ENCODE measurements at regions not wholly inside any gene's neighbourhood (a gene's known extent, or its start where the extent isn't known, plus 50 kb on each side); places are given as distances from the start of the nearest gene placed in this dataset.

DNA sequence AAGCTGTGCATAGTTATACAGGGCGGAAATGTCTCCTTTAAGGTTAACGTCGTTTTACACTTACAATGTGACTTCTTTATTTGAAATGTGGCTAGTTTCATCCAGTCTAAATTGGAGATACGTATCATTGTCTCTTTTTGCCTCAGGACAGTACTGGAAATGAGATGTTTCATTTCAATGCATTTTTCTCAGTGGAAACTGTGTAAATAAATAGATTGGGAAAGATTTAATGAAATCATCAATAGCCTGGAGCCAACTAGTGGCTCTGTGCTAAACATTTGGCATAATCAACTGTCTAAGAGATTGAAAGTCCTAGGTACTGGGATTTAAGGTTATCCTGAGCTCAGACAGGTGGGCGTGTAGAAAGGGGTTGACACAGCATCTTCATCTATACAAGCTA lies 691.5 kb upstream of the CCDC54 start:
- H3K27me3 ChIP-seq: no peaks in the 10 kb centered on the region
- no peaks in the 10 kb centered on the region for H3K36me3 ChIP-seq
- H3K4me1 ChIP-seq: no peaks in the 10 kb centered on the region
- intact Hi-C loops (cut with DNase I): no loop called here
- no peak overlapping the region for H3K4me3 ChIP-seq
- no peak for DNase-seq (ENCODE audit: extremely low spot score)
- TF ChIP-seq POLR2A (IDR thresholded peaks at IDR 0.05; ENCODE audit: low read depth) (no peak), EP300 (IDR thresholded peaks at IDR 0.05) (no peak), POLR2AphosphoS5 (IDR thresholded peaks at IDR 0.05) (no peak)
- TF ChIP-seq, protein P1, sequence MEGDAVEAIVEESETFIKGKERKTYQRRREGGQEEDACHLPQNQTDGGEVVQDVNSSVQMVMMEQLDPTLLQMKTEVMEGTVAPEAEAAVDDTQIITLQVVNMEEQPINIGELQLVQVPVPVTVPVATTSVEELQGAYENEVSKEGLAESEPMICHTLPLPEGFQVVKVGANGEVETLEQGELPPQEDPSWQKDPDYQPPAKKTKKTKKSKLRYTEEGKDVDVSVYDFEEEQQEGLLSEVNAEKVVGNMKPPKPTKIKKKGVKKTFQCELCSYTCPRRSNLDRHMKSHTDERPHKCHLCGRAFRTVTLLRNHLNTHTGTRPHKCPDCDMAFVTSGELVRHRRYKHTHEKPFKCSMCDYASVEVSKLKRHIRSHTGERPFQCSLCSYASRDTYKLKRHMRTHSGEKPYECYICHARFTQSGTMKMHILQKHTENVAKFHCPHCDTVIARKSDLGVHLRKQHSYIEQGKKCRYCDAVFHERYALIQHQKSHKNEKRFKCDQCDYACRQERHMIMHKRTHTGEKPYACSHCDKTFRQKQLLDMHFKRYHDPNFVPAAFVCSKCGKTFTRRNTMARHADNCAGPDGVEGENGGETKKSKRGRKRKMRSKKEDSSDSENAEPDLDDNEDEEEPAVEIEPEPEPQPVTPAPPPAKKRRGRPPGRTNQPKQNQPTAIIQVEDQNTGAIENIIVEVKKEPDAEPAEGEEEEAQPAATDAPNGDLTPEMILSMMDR (IDR thresholded peaks at IDR 0.05): no peak
- H3K27ac ChIP-seq (replicated peaks in 1 of 4): no peak overlapping the region
- 92% methylated on average over 5 of the region's 5 CpGs for WGBS
- no peaks in the 10 kb centered on the region for H3K9me3 ChIP-seq

DNA sequence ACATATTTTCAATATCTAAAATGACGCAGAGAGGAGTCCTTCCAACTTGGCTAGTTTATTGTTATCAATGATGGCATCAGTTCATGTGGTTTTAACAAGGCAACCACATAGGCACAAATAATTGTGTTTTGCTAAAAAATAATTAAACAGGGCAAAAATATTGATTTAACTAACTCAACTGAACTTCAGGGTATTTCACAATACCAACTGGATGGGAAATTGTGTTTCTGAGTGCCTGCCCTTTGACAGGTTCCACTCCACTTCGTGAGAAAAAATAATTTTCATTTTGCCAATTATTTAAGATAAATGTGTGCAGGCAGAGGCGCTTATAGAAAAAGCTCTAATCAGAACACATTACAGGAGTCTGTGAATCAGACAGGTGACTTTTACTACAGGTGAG lies 689.3 kb upstream of the CCDC54 start:
- no peaks in the 10 kb centered on the region for H3K36me3 ChIP-seq
- H3K27ac ChIP-seq (replicated peaks in 1 of 4): no peak overlapping the region
- WGBS: 94% methylated on average over 3 of the region's 3 CpGs
- H3K27me3 ChIP-seq: no peaks in the 10 kb centered on the region
- DNase-seq (ENCODE audit: extremely low spot score): no peak
- intact Hi-C loops (cut with DNase I): no loop called here
- H3K4me1 ChIP-seq: no peaks in the 10 kb centered on the region
- H3K9me3 ChIP-seq: no peaks in the 10 kb centered on the region
- H3K4me3 ChIP-seq: no peak overlapping the region
- no peak for TF ChIP-seq EP300 (IDR thresholded peaks at IDR 0.05)
- TF ChIP-seq, protein P1 (IDR thresholded peaks at IDR 0.05): no peak
- TF ChIP-seq POLR2A (IDR thresholded peaks at IDR 0.05; ENCODE audit: low read depth): no peak
- TF ChIP-seq POLR2AphosphoS5 (IDR thresholded peaks at IDR 0.05): no peak

DNA sequence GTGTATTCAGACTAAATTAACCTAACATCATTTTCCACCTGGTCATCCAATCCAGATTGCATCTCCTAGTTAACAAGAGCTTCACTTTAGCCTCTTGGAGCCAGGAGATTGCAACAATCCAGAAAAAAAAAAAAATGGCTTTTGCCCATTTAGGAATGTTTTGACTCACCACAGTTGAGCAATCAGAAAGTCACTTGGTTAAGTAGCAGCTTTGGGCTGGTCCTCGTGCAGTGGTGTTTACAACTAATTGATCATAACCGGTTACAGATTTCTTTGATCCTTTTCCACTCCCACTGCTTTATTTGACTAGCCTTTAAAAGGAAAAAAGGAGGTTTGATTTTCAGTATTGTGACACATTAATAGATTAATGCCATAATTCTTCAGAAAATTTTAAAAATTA lies 688.8 kb upstream of the CCDC54 start:
- Histone ChIP-seq H3K27ac (replicated peaks in 1 of 4) (no peak overlapping the region), H3K36me3 (no peaks in the 10 kb centered on the region), H3K9me3 (no peaks in the 10 kb centered on the region), H3K4me3 (no peak overlapping the region), H3K4me1 (no peaks in the 10 kb centered on the region), H3K27me3 (no peaks in the 10 kb centered on the region)
- no peak for DNase-seq (ENCODE audit: extremely low spot score)
- intact Hi-C loops (cut with DNase I): no loop called here
- WGBS: 65% methylated on average over 2 of the region's 2 CpGs
- TF ChIP-seq, protein P1 (IDR thresholded peaks at IDR 0.05): no peak
- TF ChIP-seq POLR2AphosphoS5 (IDR thresholded peaks at IDR 0.05) (peak in 1 of 2 donors; percentile 14), POLR2A (IDR thresholded peaks at IDR 0.05; ENCODE audit: low read depth) (no peak)

DNA sequence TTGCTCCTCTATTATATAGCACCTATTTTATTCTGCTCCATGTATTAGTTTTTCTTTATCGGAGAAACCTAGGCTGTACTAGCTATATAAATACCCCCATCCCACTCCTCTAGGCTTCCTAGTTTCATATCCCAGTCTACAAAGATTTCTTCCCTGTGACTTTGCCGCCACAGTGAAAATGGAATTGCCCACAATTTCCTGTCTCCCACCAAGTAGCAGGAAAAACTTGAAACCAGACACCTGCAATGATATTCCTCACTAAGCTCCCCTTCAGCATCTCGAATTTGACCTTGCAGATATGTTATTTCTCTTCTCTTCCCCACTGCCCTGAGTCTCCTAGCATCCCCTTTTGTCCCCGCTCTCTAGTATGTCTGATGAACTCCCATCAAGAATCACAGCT lies 685.8 kb upstream of the CCDC54 start:
- H3K9me3 ChIP-seq: no peaks in the 10 kb centered on the region

DNA sequence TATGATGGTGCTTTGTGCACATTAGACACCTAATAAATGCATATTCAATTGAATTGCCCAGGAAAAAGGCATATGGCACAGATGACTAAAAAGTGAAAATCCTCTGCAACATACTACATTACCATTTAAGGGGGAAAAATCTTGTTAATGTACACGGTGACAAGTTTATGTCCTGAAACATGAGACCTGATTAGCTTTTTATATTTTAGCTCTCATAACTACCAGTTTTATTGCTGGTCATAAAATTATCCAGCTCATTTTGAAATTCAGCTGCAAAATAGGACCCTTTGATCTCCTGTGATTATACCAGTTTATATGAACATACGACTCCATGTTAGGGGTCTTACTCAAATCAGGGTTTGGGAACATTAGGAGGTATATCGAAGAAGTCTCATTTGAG lies 684.6 kb upstream of the CCDC54 start:
- H3K4me3 ChIP-seq: no peak overlapping the region
- intact Hi-C loops (cut with DNase I): no loop called here
- no peaks in the 10 kb centered on the region for H3K36me3 ChIP-seq
- H3K27ac ChIP-seq (replicated peaks in 1 of 4): no peak overlapping the region
- 81% methylated on average over 3 of the region's 3 CpGs for WGBS
- TF ChIP-seq POLR2AphosphoS5 (IDR thresholded peaks at IDR 0.05) (no peak), EP300 (IDR thresholded peaks at IDR 0.05) (no peak), POLR2A (IDR thresholded peaks at IDR 0.05; ENCODE audit: low read depth) (no peak)
- TF ChIP-seq, protein P1 (IDR thresholded peaks at IDR 0.05): no peak
- no peaks in the 10 kb centered on the region for H3K27me3 ChIP-seq
- DNase-seq (ENCODE audit: extremely low spot score): no peak
- H3K4me1 ChIP-seq: no peaks in the 10 kb centered on the region
- H3K9me3 ChIP-seq: no peaks in the 10 kb centered on the region

More for the DNA sequence above, 685.8 kb upstream of the CCDC54 start:
- intact Hi-C loops (cut with DNase I): no loop called here
- Histone ChIP-seq H3K4me1 (no peaks in the 10 kb centered on the region), H3K36me3 (no peaks in the 10 kb centered on the region), H3K27me3 (no peaks in the 10 kb centered on the region), H3K4me3 (no peak overlapping the region), H3K27ac (replicated peaks in 1 of 4) (no peak overlapping the region)
- no peak for DNase-seq (ENCODE audit: extremely low spot score)
- no peak for TF ChIP-seq POLR2A (IDR thresholded peaks at IDR 0.05; ENCODE audit: low read depth)
- TF ChIP-seq, protein P1 (IDR thresholded peaks at IDR 0.05): no peak
- no peak for TF ChIP-seq EP300 (IDR thresholded peaks at IDR 0.05)
- TF ChIP-seq POLR2AphosphoS5 (IDR thresholded peaks at IDR 0.05): no peak
- WGBS: 80% methylated on average over 4 of the region's 4 CpGs

Measured in esophagus muscularis mucosa (tissue), 4 donors.